HG03103 (cell line): ENCODE measurements at regions not wholly inside any gene's neighbourhood (a gene's known extent, or its start where the extent isn't known, plus 50 kb on each side); places are given as distances from the start of the nearest gene placed in this dataset.
"Not testable (repeated sequence)": the region's sequence is repeated elsewhere in the genome, so short reads cannot be mapped to it uniquely, and the experiment has no call there.

Experiments
- ATAC-seq: cut with Tn5 transposase; IDR thresholded peaks from one replicate; pipeline ENCODE4 v1.9.1; 2021; ENCODE audit warnings: low read depth; ENCODE audit not compliant: unreplicated experiment

- ATAC-seq = not testable (repeated sequence)
Observed at GRCh38 chr2:194511070-194511469, 1146.0 kb upstream of the SLC39A10 start.

GRCh38 chr2:194504876-194505275, 1152.2 kb upstream of the SLC39A10 start:
- ATAC-seq = not testable (repeated sequence)

GRCh38 chr2:194495046-194495445, 1162.0 kb upstream of the SLC39A10 start:
- no peak for ATAC-seq

- ATAC-seq = no peak
Observed at GRCh38 chr2:194494401-194494800, 1162.6 kb upstream of the SLC39A10 start.

GRCh38 chr2:194491409-194492115, 1165.5 kb upstream of the SLC39A10 start:
- ATAC-seq = no peak

- ATAC-seq = no peak
Observed at GRCh38 chr2:194486326-194486725, 1170.7 kb upstream of the SLC39A10 start.

GRCh38 chr2:194483041-194483440, 1174.0 kb upstream of the SLC39A10 start:
- no peak for ATAC-seq

GRCh38 chr2:194465641-194466040, 1191.4 kb upstream of the SLC39A10 start:
- ATAC-seq = no peak

- ATAC-seq = no peak
Observed at GRCh38 chr2:194464964-194465638, 1191.9 kb upstream of the SLC39A10 start.

GRCh38 chr2:194462883-194463282, 1194.1 kb upstream of the SLC39A10 start:
- ATAC-seq = not testable (repeated sequence)

GRCh38 chr2:194455358-194455757, 1201.7 kb upstream of the SLC39A10 start:
- no peak for ATAC-seq

GRCh38 chr2:194452504-194452903, 1204.5 kb upstream of the SLC39A10 start:
- ATAC-seq = no peak

GRCh38 chr2:194445226-194445625, 1211.8 kb upstream of the SLC39A10 start:
- ATAC-seq = no peak

- no peak for ATAC-seq
Observed at GRCh38 chr2:194443926-194444325, 1213.1 kb upstream of the SLC39A10 start.

GRCh38 chr2:194424683-194425209, 1232.3 kb upstream of the SLC39A10 start:
- ATAC-seq = no peak

- ATAC-seq = no peak
Observed at GRCh38 chr2:194411221-194411620, 1245.8 kb upstream of the SLC39A10 start.

- no peak for ATAC-seq
Observed at GRCh38 chr2:194395818-194396217, 1261.2 kb upstream of the SLC39A10 start.

GRCh38 chr2:194385376-194385775, 1271.7 kb upstream of the SLC39A10 start:
- no peak for ATAC-seq

GRCh38 chr2:194383401-194383800, 1273.6 kb upstream of the SLC39A10 start:
- no peak for ATAC-seq

GRCh38 chr2:194382221-194382620, 1274.8 kb upstream of the SLC39A10 start:
- no peak for ATAC-seq

- peak; percentile 87 for ATAC-seq
Observed at GRCh38 chr2:194380011-194380410, 1277.0 kb upstream of the SLC39A10 start.

GRCh38 chr2:194367390-194367789, 1289.6 kb upstream of the SLC39A10 start:
- not testable (repeated sequence) for ATAC-seq
